ENCODE measurements at regions not wholly inside any gene's neighbourhood (a gene's known extent, or its start where the extent isn't known, plus 50 kb on each side); places are given as distances from the start of the nearest gene placed in this dataset.
A peak's percentile ranks its signal among the peaks of the same experiment; 100 is the strongest.

DNA sequence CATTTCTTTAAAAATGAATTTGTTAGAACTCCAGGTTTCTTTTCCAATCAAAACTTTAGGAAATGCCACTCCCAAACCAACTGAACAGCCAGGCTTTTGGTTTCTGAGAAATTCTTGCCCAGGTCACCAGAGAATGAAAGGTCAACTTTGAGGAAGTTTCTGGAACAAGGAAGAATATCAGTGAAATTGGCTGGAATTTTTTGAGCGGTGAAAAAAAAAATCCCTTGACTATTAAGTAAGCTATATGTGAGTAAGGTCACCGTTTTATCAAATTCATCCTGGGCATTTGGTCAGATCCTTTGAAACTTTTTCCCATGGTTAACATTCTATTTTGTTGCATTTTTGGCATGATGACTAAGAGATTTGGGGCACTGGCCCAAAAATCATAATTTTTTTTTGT lies 469.3 kb downstream of the LTN1 start:
- Histone ChIP-seq H3K4me1 (ENCODE audit: control insufficient read depth, insufficient read depth, low read length) (no peaks in the 10 kb centered on the region), H3K36me3 (ENCODE audit: control insufficient read depth, insufficient read depth, low read length) (no peaks in the 10 kb centered on the region), H3K4me3 (ENCODE audit: low read depth in 2 of 2, low read length in 2 of 2) (no peak overlapping the region), H3K27ac (ENCODE audit: low read length) (no peak overlapping the region), H3K9me3 (ENCODE audit: control insufficient read depth, insufficient read depth, low read depth, low read length) (no peaks in the 10 kb centered on the region), H3K27me3 (ENCODE audit: control insufficient read depth, insufficient read depth, low read length) (no peaks in the 10 kb centered on the region)
- ATAC-seq (no peak), DNase-seq (ENCODE audit: low read depth, low spot score) (no peak)
- intact Hi-C loops (cut with micrococcal nuclease; ENCODE audit: unreplicated experiment) (no loop called here), in situ Hi-C loops (cut with HindIII; ENCODE audit: low pct_unique_long_range_greater_than_20kb, low sequenced_read_pairs) (no loop called here)
- BruUV-seq (replicated peaks): no TSS peak
- ChIA-PET CTCF (no interaction called here), POLR2A (no interaction called here)
- TF ChIP-seq POLR2AphosphoS5 (IDR thresholded peaks at IDR 0.05; ENCODE audit: low read depth, low read length) (no peak), TCF7L2 (IDR thresholded peaks at IDR 0.05; ENCODE audit: low read depth, low read length) (no peak), SIN3A (IDR thresholded peaks at IDR 0.05; ENCODE audit: borderline replicate concordance, insufficient read depth, low read depth, low read length) (no peak)
- TF ChIP-seq, protein P1, sequence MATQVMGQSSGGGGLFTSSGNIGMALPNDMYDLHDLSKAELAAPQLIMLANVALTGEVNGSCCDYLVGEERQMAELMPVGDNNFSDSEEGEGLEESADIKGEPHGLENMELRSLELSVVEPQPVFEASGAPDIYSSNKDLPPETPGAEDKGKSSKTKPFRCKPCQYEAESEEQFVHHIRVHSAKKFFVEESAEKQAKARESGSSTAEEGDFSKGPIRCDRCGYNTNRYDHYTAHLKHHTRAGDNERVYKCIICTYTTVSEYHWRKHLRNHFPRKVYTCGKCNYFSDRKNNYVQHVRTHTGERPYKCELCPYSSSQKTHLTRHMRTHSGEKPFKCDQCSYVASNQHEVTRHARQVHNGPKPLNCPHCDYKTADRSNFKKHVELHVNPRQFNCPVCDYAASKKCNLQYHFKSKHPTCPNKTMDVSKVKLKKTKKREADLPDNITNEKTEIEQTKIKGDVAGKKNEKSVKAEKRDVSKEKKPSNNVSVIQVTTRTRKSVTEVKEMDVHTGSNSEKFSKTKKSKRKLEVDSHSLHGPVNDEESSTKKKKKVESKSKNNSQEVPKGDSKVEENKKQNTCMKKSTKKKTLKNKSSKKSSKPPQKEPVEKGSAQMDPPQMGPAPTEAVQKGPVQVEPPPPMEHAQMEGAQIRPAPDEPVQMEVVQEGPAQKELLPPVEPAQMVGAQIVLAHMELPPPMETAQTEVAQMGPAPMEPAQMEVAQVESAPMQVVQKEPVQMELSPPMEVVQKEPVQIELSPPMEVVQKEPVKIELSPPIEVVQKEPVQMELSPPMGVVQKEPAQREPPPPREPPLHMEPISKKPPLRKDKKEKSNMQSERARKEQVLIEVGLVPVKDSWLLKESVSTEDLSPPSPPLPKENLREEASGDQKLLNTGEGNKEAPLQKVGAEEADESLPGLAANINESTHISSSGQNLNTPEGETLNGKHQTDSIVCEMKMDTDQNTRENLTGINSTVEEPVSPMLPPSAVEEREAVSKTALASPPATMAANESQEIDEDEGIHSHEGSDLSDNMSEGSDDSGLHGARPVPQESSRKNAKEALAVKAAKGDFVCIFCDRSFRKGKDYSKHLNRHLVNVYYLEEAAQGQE (IDR thresholded peaks at IDR 0.05; ENCODE audit: insufficient read depth in 1 of 2, low read depth in 2 of 2, low read length in 1 of 2): no peak
- TF ChIP-seq, protein P2, sequence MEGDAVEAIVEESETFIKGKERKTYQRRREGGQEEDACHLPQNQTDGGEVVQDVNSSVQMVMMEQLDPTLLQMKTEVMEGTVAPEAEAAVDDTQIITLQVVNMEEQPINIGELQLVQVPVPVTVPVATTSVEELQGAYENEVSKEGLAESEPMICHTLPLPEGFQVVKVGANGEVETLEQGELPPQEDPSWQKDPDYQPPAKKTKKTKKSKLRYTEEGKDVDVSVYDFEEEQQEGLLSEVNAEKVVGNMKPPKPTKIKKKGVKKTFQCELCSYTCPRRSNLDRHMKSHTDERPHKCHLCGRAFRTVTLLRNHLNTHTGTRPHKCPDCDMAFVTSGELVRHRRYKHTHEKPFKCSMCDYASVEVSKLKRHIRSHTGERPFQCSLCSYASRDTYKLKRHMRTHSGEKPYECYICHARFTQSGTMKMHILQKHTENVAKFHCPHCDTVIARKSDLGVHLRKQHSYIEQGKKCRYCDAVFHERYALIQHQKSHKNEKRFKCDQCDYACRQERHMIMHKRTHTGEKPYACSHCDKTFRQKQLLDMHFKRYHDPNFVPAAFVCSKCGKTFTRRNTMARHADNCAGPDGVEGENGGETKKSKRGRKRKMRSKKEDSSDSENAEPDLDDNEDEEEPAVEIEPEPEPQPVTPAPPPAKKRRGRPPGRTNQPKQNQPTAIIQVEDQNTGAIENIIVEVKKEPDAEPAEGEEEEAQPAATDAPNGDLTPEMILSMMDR (IDR thresholded peaks at IDR 0.05): no peak

DNA sequence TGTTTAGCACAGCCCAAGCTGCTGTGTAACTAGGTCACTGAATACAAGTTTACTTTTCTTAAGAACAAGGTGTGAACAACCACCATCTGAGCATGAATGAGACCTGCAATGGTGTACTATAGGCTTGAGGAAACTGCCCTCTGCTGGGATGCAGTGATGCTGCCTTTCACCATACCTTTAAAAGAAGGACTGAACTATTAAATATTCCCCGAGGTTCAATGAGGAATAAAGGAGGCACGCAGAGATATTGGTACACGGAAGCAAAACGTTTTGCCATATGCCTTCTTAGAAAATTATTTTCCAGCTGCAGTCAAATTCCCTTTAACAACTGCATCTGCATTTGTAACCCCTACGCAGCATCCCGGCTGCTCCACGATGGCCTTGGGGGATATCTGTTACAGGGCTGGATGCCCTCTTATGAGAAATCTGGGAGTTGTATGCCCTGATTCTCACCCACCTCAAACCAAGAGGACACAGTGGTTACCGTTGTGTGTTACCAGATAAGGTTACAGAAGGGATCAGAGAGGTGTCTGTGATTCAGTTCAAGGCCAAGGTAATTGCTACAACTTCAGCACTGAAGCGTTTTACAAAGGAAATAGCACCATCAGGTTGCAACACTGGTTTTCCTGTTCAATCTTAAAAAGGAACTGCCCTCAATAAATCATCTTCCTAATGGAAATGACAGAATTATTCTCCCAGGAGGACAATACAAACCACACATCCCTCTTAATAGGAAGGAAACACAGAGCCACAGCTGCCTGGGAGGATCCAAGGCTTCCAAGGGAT lies 470.5 kb downstream of the LTN1 start:
- no peak overlapping the region for H3K27ac ChIP-seq (ENCODE audit: low read length)
- H3K27me3 ChIP-seq (ENCODE audit: control insufficient read depth, insufficient read depth, low read length): no peaks in the 10 kb centered on the region
- POLR2A ChIA-PET: no interaction called here
- no peaks in the 10 kb centered on the region for H3K36me3 ChIP-seq (ENCODE audit: control insufficient read depth, insufficient read depth, low read length)
- CTCF ChIA-PET: interaction anchor here (0.6 kb wide), 1 partner anchor 221 kb away, joined by 4 read pairs; no protein-coding TSS in a partner anchor
- H3K4me1 ChIP-seq (ENCODE audit: control insufficient read depth, insufficient read depth, low read length): no peaks in the 10 kb centered on the region
- no TSS peak for BruUV-seq (replicated peaks)
- DNase-seq (ENCODE audit: low read depth, low spot score): no peak
- intact Hi-C loops (cut with micrococcal nuclease; ENCODE audit: unreplicated experiment): no loop called here
- no peak for ATAC-seq
- in situ Hi-C loops (cut with HindIII; ENCODE audit: low pct_unique_long_range_greater_than_20kb, low sequenced_read_pairs): no loop called here
- H3K9me3 ChIP-seq (ENCODE audit: control insufficient read depth, insufficient read depth, low read depth, low read length): no peaks in the 10 kb centered on the region
- TF ChIP-seq, protein P2 (IDR thresholded peaks at IDR 0.05): peak; percentile 35
- no peak for TF ChIP-seq SIN3A (IDR thresholded peaks at IDR 0.05; ENCODE audit: borderline replicate concordance, insufficient read depth, low read depth, low read length)
- TF ChIP-seq, protein P1 (IDR thresholded peaks at IDR 0.05; ENCODE audit: insufficient read depth in 1 of 2, low read depth in 2 of 2, low read length in 1 of 2): no peak
- no peak overlapping the region for H3K4me3 ChIP-seq (ENCODE audit: low read depth in 2 of 2, low read length in 2 of 2)
